H54 (cell line): ENCODE measurements at regions not wholly inside any gene's neighbourhood (a gene's known extent, or its start where the extent isn't known, plus 50 kb on each side); places are given as distances from the start of the nearest gene placed in this dataset.
"Not testable (repeated sequence)": the region's sequence is repeated elsewhere in the genome, so short reads cannot be mapped to it uniquely, and the experiment has no call there.

Source experiments
- DNase-seq: peaks from one replicate; pipeline ENCODE4 v3.0.0; 2011; ENCODE audit warnings: low spot score, mixed read lengths; ENCODE audit not compliant: insufficient read length
- FAIRE-seq: peaks from 3 replicates; lab custom pipeline; 2011; peaks lifted over from hg19 to GRCh38; lab: Jason Lieb, UNC
- POLR2A ChIP-seq: IDR thresholded peaks from 2 replicates; pipeline ENCODE4 v1.6.1; 2011; ENCODE audit warnings: low read depth, mild to moderate bottlenecking, low read length

DNA sequence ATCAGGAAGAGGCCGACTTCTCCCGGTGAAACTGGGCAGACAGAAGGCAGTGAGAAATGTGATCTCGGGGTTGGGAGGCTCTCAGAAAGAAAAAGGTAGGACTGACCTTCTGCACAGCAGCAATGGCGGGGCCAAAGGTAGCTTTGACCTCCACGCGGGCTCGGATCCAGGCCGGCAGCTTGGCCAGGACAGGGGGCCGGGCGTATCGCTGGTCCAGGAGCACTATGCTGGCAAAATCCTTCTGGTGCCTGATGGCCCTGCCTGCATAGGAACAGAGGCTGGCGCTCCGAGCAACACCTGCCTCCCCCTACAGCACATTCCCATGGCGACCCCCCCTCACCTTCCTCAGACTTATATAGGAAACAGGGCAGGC lies 189.1 kb downstream of the KLRB1 start:
- not testable (repeated sequence) for FAIRE-seq, DNase-seq

DNA sequence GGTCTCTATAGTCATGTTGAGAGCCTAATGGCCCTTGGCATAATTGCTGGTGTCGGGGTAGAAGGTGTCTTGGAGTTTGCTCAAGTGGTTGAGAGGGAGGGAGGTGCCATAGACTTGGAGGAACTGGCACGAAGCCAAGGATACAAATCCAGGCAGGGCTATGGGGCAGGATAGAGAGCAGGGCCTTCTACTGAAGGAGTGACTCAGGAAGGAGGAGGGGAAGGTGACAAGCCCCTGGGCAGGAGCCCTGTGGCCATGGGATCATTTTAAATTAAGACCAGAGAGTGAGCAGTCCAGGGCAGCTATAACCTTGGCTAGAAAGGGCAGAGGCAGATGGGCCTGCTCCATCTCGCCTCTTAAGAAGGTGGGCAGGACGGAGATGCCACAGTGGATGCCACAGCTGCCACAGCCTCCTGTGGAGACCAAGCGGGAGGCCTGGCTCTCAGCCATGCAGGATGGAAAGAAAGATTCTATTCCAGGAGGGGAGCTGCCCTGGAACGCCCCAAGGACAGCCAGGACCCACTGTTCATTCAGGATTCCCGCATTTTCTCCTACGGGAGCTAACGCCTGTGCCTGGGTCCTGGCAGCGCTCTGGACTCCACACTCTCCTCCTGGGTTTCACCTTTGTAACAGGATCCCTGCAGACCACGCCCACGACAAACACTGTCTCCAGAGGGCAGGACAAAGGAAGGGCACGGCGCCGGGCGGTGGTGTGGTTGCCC lies 189.6 kb downstream of the KLRB1 start:
- DNase-seq, FAIRE-seq: not testable (repeated sequence)

DNA sequence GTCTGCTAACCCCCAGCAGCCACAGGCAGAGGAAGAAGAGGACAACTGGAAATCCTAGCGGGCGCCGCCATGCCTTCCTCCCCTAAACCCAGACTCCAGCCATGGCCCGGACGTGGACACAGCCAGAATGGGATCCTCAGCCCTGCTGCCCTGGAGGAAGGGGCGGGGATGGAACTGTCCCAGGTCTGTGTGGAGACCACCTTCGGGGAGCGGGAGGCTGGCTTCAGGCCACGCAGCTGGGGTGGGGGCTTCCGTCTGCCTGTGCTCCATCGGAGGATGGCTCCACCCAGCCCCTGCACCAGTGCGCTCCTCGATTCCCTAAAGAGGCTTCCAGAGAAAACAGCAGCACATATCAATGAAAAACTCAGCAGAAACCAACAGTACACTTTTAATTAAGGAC lies 190.4 kb downstream of the KLRB1 start:
- not testable (repeated sequence) for FAIRE-seq, DNase-seq

DNA sequence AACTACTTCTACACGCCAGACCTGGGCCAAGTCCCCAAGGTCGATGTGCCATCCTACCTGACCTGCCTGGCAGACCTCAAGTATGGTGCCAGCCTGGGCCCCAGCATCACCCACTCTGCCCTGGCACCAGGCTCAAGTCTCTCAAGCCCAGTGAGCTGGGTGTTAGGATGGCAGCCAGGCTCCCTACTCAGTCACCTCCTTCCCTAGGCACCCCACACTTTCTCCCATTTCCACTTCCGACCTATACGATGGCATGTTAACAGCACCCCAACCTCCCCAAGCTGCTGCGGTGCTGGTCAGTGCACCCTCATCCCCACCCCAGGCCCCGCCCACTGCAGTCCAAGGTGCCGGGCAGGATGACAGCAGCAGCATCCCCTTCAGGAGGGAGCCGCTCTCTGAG lies 191.4 kb downstream of the KLRB1 start:
- not testable (repeated sequence) for DNase-seq, FAIRE-seq

DNA sequence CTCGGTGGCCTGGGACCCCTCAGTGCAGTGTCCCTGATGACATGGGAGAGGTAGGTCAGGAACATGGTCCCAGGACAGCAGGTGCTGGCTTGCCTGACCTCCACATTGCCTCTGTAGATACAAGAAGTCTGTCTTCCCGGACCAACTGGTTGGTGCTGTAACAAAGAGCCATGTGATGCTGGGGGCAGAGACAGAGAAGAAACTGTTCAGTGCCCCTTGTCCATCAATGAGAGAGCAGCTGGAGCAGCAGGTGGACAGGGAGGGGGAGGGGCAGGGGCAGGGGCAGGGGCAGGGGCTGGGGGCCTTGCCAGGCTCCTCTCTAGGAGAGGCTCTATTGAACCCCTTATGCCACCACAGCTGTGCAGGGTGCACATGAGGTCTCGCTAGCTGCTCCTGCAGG lies 191.8 kb downstream of the KLRB1 start:
- not testable (repeated sequence) for DNase-seq, FAIRE-seq

DNA sequence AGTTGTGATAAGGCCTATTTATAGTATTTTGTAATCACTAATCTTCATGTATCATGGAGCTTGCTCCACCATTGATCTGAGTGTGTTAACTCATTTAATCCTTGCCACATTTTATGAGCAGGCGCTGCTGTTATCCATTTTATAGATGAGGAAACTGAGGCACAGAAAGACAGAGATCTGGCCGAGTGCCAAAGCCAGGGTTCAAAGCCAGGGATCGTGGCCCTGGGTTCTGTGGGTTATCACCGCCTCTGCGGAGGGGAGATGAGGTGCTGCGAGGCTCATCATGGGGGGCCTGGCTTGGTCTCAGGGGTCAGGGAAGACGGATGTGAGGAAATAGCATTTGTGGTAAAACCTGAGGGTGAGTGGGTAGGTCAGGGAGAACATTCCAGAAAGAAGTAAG lies 193.9 kb downstream of the KLRB1 start:
- not testable (repeated sequence) for FAIRE-seq, DNase-seq

DNA sequence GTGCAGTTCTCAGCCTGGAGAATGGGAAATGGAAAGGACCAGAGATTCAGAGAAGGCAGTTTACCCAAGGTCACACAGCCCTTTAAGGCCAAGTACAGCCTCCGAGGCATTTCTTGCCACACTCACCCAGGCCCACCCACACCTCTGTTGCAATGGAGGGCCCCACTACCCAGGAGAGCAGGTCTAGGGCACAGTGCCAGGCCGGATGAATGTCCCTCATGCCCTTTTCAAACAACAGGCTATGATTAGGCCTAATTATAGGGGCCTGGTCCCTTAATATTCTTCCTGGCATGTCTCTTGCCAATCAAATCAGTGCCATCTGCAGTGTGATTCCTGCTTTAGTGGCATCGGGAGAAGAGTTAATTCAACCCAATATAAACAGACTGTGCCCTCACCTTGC lies 195.3 kb downstream of the KLRB1 start:
- DNase-seq, FAIRE-seq: not testable (repeated sequence)

DNA sequence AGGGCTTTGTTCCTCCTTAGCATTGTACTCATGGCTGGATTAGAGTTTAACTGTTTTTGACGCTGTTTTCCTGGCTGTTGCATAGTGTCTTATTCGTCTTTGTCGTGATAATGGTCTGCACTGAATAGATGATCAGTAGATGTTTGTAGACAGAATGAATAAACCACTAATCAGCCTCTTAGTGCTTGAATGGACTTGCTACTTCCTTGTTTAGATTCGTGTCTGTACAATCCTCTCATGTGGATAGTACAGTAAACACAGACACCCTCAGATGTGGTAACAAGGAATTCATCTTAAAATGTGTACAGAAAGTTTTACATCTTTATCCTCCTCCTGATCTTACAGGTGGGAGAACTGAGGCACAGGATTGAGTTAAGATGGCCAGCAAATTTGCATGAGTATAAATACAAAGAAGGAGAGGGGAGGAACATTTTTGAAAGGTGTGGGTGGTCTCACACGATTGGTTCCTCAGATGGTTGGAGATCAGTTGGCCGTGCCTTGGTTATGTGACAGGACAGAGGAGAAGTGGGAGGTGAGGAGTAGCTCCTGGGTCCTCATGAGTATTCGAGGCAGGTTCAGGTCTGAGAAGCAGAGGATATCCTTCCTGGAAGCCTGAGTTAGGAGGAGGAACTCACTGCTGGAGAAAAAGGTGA lies 196.0 kb downstream of the KLRB1 start:
- FAIRE-seq, DNase-seq: not testable (repeated sequence)

DNA sequence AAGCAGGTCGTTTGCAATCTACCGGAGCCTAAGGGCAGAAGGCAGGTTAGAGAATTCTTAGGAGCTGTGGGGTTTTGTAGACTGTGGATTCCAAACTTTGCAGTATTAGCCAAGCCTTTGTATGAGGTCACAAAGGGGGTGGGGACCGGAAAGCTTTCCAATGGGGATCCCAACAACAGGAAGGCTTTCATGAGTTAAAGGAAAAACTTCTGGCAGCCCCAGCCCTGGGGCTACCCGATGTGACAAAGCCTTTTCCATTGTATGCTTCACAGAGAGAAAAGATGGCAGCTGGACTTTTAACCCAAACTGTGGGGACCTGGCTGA lies 199.2 kb upstream of the PZP start:
- FAIRE-seq, DNase-seq: not testable (repeated sequence)

DNA sequence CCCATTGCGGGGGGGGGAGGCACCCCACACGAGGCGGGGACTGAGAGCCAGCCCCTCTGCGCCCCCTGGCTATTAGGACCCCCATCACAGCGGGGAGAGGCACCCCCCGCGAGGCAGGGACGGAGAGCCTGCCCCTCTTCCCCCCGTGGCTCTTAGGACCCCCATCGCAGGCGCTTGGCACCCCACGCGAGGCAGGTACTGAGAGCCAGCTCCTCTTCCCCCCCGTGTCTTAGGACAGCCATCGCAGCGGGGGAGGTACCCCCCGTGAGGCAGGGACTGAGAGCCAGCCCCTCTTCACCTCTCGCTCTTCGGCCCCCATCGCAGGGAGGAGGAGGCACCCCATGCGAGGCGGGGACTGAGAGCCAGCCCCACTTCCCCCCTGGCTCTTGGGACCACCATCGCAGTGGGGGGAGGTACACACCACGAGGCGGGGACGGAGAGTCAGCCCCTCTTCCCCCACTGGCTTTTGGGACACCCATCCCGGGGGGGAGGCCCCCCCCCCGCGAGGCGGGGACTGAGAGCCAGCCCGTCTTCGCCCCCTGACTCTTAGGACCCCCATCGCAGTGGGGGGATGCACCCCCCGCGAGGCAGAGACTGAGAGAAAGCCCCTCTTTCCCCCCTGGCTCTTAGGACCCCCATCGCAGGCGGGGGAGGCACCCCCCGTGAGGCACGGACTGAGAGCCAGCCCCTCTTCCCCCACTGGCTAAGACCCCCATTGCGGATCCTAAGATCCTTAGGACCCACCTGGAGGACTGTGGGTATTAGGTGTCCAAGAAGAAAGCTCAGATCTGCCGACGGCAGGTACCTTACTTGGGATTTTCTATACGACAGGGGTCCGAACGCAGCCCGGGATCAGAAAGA lies 198.6 kb upstream of the PZP start:
- DNase-seq (no peak), FAIRE-seq (no peak)
- no peak for TF ChIP-seq POLR2A

DNA sequence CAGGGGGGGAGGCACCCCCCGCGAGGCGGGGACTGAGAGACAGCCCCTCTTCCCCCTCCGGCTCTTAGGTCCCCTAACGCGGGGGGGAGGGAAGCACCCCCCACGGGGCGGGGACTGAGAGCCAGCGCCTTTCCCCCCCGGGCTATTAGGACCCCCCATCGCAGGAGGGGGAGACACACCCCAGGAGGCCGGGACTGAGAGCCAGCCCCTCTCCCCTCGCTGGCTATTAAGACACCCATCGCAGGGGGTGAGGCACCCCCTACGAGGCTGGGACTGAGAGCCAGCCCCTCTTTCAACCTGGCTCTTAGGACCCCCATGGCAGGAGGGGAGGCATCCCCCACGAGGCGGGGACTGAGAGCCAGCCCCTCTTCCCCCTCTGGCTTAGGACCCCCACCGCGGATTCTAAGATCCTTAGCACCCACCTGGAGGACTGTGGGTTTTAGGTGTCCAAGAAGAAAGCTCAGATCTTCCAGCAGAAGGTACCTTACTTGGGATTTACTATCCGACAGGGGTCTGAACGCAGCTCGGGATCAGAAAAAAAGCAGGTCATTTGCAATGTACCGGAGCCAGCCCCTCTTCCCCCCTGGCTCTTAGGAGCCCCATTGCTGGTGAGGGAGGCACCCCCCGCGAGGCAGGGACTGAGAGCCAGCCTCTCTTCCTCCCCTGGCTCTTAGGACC lies 197.8 kb upstream of the PZP start:
- DNase-seq (no peak), FAIRE-seq (no peak)
- TF ChIP-seq POLR2A: no peak

DNA sequence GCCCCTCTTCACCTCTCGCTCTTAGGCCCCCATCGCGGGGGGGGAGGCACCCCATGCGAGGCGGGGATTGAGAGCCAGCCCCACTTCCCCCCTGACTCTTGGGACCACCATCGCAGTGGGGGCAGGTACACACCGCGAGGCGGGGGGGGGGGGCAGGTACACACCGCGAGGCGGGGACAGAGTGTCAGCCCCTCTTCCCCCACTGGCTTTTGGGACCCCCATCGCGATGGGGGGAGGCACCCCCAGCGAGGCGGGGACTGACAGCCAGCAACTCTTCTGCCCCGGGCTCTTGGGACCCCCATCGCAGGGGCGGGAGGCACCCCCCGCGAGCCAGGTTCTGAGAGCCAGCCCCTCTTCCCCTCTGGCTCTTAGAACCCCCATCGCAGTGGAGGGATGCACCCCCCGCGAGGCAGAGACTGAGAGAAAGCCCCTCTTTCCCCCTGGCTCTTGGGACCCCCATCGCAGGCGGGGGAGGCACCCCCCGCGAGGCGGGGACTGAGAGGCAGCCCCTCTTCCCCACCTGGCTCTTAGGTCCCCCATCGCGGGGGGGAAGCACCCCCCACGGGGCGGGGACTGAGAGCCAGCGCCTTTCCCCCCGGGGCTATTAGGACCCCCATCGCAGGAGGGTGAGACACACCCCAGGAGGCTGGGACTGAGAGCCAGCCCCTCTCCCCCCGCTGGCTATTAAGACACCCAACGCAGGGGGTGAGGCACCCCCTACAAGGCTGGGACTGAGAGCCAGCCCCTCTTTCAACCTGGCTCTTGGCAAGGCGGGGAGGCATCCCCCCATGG lies 196.5 kb upstream of the PZP start:
- FAIRE-seq (no peak), DNase-seq (no peak)
- no peak for TF ChIP-seq POLR2A

DNA sequence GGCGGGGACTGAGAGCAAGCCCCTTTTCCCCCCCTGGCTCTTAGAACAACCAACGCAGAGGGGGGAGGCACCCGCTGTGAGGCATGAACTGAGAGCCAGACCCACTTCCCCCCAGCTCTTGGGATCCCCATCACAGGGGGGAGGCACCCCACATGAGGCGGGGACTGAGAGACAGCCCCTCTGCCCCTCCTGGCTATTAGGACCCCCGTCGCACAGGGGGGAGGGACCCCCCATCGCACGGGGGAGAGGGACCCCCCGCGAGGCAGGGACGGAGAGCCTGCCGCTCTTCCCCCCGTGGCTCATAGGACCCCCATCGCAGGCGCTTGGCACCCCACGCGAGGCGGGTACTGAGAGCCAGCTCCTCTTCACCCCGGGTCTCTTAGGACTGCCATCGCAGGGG lies 195.8 kb upstream of the PZP start:
- DNase-seq (no peak), FAIRE-seq (no peak)
- TF ChIP-seq POLR2A: no peak

DNA sequence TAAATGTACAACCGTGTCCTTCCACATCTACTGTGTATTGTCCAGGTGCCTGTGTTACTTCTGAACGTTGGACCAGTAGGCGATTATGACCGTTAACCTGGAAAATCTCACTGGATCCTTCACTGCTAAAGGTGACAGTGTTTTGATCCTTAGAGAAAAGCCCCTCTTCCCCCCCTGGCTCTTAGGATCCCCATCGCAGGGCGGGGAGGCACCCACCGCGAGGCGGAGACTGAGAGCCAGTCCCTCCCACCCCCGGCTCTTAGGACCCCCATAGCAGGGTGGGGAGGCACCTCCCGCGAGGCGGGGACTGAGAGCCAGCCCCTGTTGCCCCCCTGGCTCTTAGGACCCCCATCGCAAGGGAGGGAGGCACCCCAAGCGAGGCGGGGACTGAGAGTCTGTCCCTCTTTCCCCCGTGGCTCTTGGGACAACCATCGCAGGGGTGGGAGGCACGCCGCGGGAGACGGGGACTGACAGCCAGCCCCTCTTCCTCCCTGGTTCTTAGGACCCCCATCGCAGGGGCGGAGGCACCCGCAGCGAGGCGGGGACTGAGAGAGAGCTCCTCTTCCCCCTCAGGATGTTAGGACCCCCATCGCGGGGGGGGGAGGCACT lies 194.3 kb upstream of the PZP start:
- not testable (repeated sequence) for DNase-seq, FAIRE-seq

DNA sequence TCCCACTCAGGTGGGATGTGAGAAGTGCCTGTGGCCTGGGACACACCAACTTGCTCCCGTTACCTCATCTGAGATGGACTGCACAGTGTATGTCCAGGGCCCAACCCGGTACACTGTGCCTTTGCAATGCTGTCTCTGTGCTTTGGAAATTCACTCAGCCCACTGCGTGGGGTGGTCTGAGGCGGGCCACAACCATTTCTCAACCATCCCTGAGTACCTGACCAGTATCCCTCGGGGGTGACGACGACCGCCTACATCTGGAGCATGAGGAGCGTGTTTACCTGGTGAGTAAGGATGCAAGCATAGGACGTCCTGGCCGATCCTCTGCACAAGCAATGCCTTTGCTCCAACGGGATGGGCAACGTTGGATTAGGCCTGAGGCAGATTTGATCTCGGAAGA lies 188.2 kb upstream of the PZP start:
- not testable (repeated sequence) for DNase-seq, FAIRE-seq

DNA sequence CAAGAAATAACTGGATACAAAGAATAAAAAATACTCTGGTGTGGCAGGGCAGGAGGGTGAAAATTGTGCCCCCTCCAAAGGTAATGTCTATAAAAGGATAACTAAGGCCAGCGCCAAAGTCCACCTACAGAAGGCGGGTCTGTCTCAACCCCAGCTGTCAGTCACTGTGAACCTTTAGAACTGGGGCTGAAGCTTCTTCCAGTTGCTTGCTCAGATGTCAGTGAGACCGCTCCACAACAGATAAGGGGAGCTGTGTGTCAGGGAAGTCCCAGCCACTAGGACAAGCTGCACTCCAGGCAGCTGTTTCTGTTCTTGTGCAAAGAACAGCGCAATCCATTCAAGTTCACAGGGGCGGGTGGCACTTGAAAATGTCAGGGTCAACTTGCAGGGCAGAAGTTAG lies 187.0 kb upstream of the PZP start:
- FAIRE-seq, DNase-seq: not testable (repeated sequence)
